GM10266 (cell line): ENCODE measurements at regions not wholly inside any gene's neighbourhood (a gene's known extent, or its start where the extent isn't known, plus 50 kb on each side); places are given as distances from the start of the nearest gene placed in this dataset.
"Not testable (repeated sequence)": the region's sequence is repeated elsewhere in the genome, so short reads cannot be mapped to it uniquely, and the experiment has no call there.

Source experiments
- DNase-seq: peaks from one replicate; pipeline ENCODE4 v3.0.0; 2012; ENCODE audit errors: extremely low spot score
- CTCF ChIP-seq: IDR thresholded peaks from 2 replicates; pipeline ENCODE4 v1.5.1; 2012; ENCODE audit warnings: mild to moderate bottlenecking, low read depth; ENCODE audit not compliant: control insufficient read depth, insufficient read depth; ENCODE audit errors: missing control alignments

GRCh38 chr16:82271636-82272035, 101.6 kb upstream of the MPHOSPH6 start:
- no peak for TF ChIP-seq CTCF
- DNase-seq = no peak

DNA sequence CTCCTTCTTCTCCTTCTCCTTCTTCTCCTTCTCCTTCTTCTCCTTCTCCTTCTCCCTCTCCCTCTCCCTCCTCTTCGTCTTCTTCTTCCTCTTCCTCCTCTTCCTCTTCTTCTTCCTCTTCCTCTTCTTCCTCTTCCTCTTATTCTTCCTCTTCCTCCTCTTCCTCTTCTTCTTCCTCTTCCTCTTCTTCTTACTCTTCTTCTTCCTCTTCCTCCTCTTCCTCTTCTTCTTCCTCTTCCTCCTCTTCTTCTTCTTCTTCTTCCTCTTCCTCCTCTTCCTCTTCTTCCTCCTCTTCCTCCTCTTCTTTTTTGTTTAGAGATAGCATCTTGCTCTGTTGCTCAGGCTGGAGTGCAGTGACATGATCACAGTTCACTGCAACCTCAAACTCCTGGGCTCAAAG, 97.7 kb upstream of the MPHOSPH6 start:
- DNase-seq = not testable (repeated sequence)

DNA sequence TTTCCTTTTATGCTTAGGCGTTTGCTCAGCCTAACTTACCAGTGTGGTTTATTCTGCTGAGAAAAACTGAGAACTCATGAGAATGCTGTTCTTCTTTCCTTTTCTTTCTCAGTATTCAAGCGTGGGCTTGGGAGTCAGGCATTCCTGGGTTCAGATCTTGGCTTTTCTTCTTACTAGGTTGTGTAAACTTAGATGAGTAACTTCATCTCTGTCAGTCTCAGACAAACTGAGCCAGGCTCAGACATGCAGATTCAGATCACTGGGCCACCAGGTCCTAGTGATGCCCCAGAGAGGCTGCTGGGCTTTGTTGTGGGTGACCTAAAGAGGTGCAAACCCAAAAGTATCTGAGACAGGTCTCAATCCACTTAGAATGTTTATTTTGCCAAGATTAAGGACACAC, 95.8 kb upstream of the MPHOSPH6 start:
- no peak for TF ChIP-seq CTCF

DNA sequence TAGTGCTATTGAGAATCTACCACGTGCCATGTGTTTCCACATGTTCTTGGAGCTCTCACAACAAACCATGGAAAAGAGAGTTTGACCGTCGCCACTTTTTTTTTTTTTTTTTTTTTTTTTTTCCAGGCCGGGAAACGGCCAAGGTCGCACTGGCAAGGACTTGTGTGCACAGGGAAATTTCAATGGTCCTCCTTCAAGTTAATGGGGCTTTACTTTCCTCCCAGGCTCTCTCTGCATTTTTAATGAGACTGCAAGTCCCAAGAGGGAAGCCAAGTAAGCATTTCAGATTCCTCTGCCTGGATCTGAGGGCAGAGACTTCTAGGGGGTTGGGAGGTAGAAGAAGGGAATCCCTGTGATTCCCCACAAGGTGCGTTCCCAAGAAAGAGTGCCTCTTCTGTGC, 94.7 kb upstream of the MPHOSPH6 start:
- DNase-seq = no peak
- TF ChIP-seq CTCF = no peak

More for the DNA sequence above, 95.8 kb upstream of the MPHOSPH6 start:
- DNase-seq = no peak

GRCh38 chr16:82263521-82264143, 93.6 kb upstream of the MPHOSPH6 start:
- TF ChIP-seq CTCF = peak; percentile 92
- DNase-seq = peak; percentile 59

GRCh38 chr16:82262244-82262643, 92.2 kb upstream of the MPHOSPH6 start:
- DNase-seq = no peak
- TF ChIP-seq CTCF = no peak

- DNase-seq = no peak
- no peak for TF ChIP-seq CTCF
These were observed 90.3 kb upstream of the MPHOSPH6 start for GRCh38 chr16:82260212-82260795.
